H9 (cell line): ENCODE measurements at regions not wholly inside any gene's neighbourhood (a gene's known extent, or its start where the extent isn't known, plus 50 kb on each side); places are given as distances from the start of the nearest gene placed in this dataset.

Experiments
- DNase-seq: peaks from one replicate; pipeline ENCODE4 v3.0.0-alpha.2; 2017
- H2AFZ ChIP-seq: one replicate; pipeline ENCODE4 v1.6.1; 2013; ENCODE audit warnings: mild to moderate bottlenecking, low read length, control low read depth, moderate library complexity
- H2AK5ac ChIP-seq: 2 replicates; pipeline ENCODE4 v1.6.1; 2013; ENCODE audit warnings: low read length, control low read depth, mixed read lengths; ENCODE audit not compliant: insufficient read length
- H2BK120ac ChIP-seq: one replicate; pipeline ENCODE4 v1.6.1; 2013; ENCODE audit warnings: low read depth, mild to moderate bottlenecking, low read length, control low read depth, inconsistent platforms; ENCODE audit not compliant: poor library complexity, severe bottlenecking
- H2BK12ac ChIP-seq: 2 replicates; pipeline ENCODE4 v1.6.1; 2013; ENCODE audit warnings: low read length, control low read depth, mixed read lengths, low read depth; ENCODE audit not compliant: insufficient read length
- H2BK15ac ChIP-seq: 2 replicates; pipeline ENCODE4 v1.6.1; 2013; ENCODE audit warnings: low read depth, low read length, control low read depth
- H2BK20ac ChIP-seq: one replicate; pipeline ENCODE4 v1.6.1; 2013; ENCODE audit warnings: low read depth, mild to moderate bottlenecking, low read length, control low read depth, inconsistent platforms; ENCODE audit not compliant: poor library complexity, severe bottlenecking
- H2BK5ac ChIP-seq: 2 replicates; pipeline ENCODE4 v1.6.1; 2013; ENCODE audit warnings: low read length, control low read depth, mixed read lengths; ENCODE audit not compliant: insufficient read length
- H3K14ac ChIP-seq: 2 replicates; pipeline ENCODE4 v1.6.1; 2013; ENCODE audit warnings: low read length, control low read depth; ENCODE audit not compliant: insufficient read depth
- H3K18ac ChIP-seq: 2 replicates; pipeline ENCODE4 v1.6.1; 2013; ENCODE audit warnings: low read depth, mild to moderate bottlenecking, mixed read lengths, low read length, control low read depth; ENCODE audit not compliant: insufficient read length
- H3K23ac ChIP-seq: 2 replicates; pipeline ENCODE4 v1.6.1; 2013; ENCODE audit warnings: low read length, control low read depth, mixed read lengths, low read depth; ENCODE audit not compliant: insufficient read length
- H3K23me2 ChIP-seq: 2 replicates; pipeline ENCODE4 v1.6.1; 2013; ENCODE audit warnings: low read depth, mild to moderate bottlenecking, mixed read lengths, low read length, control low read depth; ENCODE audit not compliant: insufficient read length, poor library complexity, severe bottlenecking
- H3K27ac ChIP-seq: 2 replicates; pipeline ENCODE4 v1.5.1; 2013; ENCODE audit warnings: low read length, control low read depth, mixed read lengths, low read depth; ENCODE audit not compliant: insufficient read length
- H3K27me3 ChIP-seq: 2 replicates; pipeline ENCODE4 v1.6.1; 2013; ENCODE audit warnings: low read length, control low read depth, inconsistent platforms; ENCODE audit not compliant: insufficient read depth
- H3K4ac ChIP-seq: 2 replicates; pipeline ENCODE4 v1.6.1; 2013; ENCODE audit warnings: low read depth, mild to moderate bottlenecking, control low read depth, inconsistent platforms, low read length, moderate library complexity
- H3K4me1 ChIP-seq: 2 replicates; pipeline ENCODE4 v1.6.1; 2013; ENCODE audit warnings: low read length, control low read depth, inconsistent platforms; ENCODE audit not compliant: insufficient read depth
- H3K4me2 ChIP-seq: 2 replicates; pipeline ENCODE4 v1.6.1; 2013; ENCODE audit warnings: low read length, control low read depth, mixed read lengths; ENCODE audit not compliant: insufficient read length, insufficient read depth
- H3K56ac ChIP-seq: 2 replicates; pipeline ENCODE4 v1.6.1; 2013; ENCODE audit warnings: low read depth, mild to moderate bottlenecking, mixed read lengths, low read length, control low read depth; ENCODE audit not compliant: insufficient read length
- H3K79me1 ChIP-seq: 2 replicates; pipeline ENCODE4 v1.6.1; 2013; ENCODE audit warnings: low read depth, mild to moderate bottlenecking, moderate library complexity, low read length, control low read depth, inconsistent platforms; ENCODE audit not compliant: insufficient read depth, poor library complexity, severe bottlenecking
- H3K79me2 ChIP-seq: 2 replicates; pipeline ENCODE4 v1.6.1; 2013; ENCODE audit warnings: low read length, control low read depth, inconsistent platforms; ENCODE audit not compliant: insufficient read depth
- H3K9ac ChIP-seq: 2 replicates; pipeline ENCODE4 v1.6.1; 2013; ENCODE audit warnings: low read length, control low read depth, mixed read lengths; ENCODE audit not compliant: insufficient read length; ENCODE audit errors: extremely low read depth
- H3K9me3 ChIP-seq: one replicate; pipeline ENCODE4 v1.6.1; 2013; ENCODE audit warnings: low read depth, low read length, inconsistent platforms; ENCODE audit not compliant: control insufficient read depth
- H3T11ph ChIP-seq: one replicate; pipeline ENCODE4 v1.6.1; 2013; ENCODE audit warnings: mild to moderate bottlenecking, low read length, control low read depth, inconsistent platforms
- H4K20me1 ChIP-seq: one replicate; pipeline ENCODE4 v1.6.1; 2013; ENCODE audit not compliant: control insufficient read depth, insufficient read length, insufficient read depth
- H4K5ac ChIP-seq: 2 replicates; pipeline ENCODE4 v1.6.1; 2013; ENCODE audit warnings: low read depth, mild to moderate bottlenecking, mixed read lengths, low read length, control low read depth; ENCODE audit not compliant: insufficient read length
- H4K8ac ChIP-seq: replicated peaks from 2 replicates; pipeline ENCODE4 v1.6.1; 2013; ENCODE audit warnings: low read length, control low read depth, mixed read lengths, low read depth; ENCODE audit not compliant: insufficient read length
- H4K91ac ChIP-seq: 2 replicates; pipeline ENCODE4 v1.6.1; 2013; ENCODE audit warnings: low read depth, mild to moderate bottlenecking, moderate library complexity, mixed read lengths, low read length, control low read depth; ENCODE audit not compliant: insufficient read length
- H3K27ac Mint-ChIP-seq, 3 experiments: 2 replicates in 2 of 3; 3 replicates in 1 of 3; pipeline ENCODE4 v1.8.0; 2020 to 2021; ENCODE audit warnings: mixed read lengths in 3 of 3, mild to moderate bottlenecking in 1 of 3, moderate library complexity in 1 of 3
- H3K27me3 Mint-ChIP-seq: 2 replicates; pipeline ENCODE4 v1.8.0; 2021; ENCODE audit warnings: low read depth, mild to moderate bottlenecking, moderate library complexity, mixed read lengths
- H3K36me3 Mint-ChIP-seq, 3 experiments: 2 replicates in 2 of 3; 3 replicates in 1 of 3; pipeline ENCODE4 v1.8.0; 2020 to 2021; ENCODE audit warnings: low read depth in 3 of 3, mixed read lengths in 3 of 3; ENCODE audit not compliant: insufficient read depth in 1 of 3
- H3K4me1 Mint-ChIP-seq, 2 experiments: 2 replicates each; pipeline ENCODE4 v1.8.0; 2020; ENCODE audit warnings: mixed read lengths in 2 of 2
- H3K4me3 Mint-ChIP-seq, 2 experiments: 2 replicates in 1 of 2; 3 replicates in 1 of 2; pipeline ENCODE4 v1.8.0; 2020 to 2021; ENCODE audit warnings: mild to moderate bottlenecking in 2 of 2, mixed read lengths in 2 of 2, moderate library complexity in 1 of 2
- H3K9me3 Mint-ChIP-seq, 2 experiments: 2 replicates in 1 of 2; 3 replicates in 1 of 2; pipeline ENCODE4 v1.8.0; 2020; ENCODE audit warnings: mild to moderate bottlenecking in 2 of 2, mixed read lengths in 2 of 2, moderate library complexity in 1 of 2
- CTCF ChIP-seq: fragments of 200-600 bp; sonication (generic); conservative IDR thresholded peaks from 3 replicates; pipeline ENCODE4 v1.8.0; 2021; ENCODE audit warnings: antibody characterized with exemption, mild to moderate bottlenecking
- WGBS: extraction: QIAGEN DNeasy Blood & Tissue Kit; methylation state at CpG from one replicate; pipeline ENCODE4 v1.1.7; 2013; ENCODE audit warnings: missing lambda C conversion rate, low lambda C conversion rate, mixed read lengths; ENCODE audit not compliant: insufficient read length; ENCODE audit errors: extremely low coverage; 5-methylcytosine and 5-hydroxymethylcytosine counted together

- no peak overlapping the region for H2AK5ac ChIP-seq
- H2AFZ ChIP-seq = no peak overlapping the region
- no peak overlapping the region for H3K18ac ChIP-seq
- H3K79me2 ChIP-seq = no peaks in the 10 kb centered on the region
- Mint-ChIP-seq H3K27me3 (peaks cover 3% of the 10 kb centered on the region), H3K4me3 (no peak overlapping the region), H3K9me3 (no peaks in the 10 kb centered on the region; a peak in 2 of 5 replicates), H3K4me1 (0 out of 4 replicates have a peak, but pooled peaks cover 0 to 4% of the 10 kb centered on the region in 2 experiments), H3K36me3 (no peaks in the 10 kb centered on the region), H3K27ac (no peak overlapping the region)
- H4K8ac ChIP-seq = no peak overlapping the region
- no peak overlapping the region for H4K5ac ChIP-seq
- no peak overlapping the region for H2BK5ac ChIP-seq
- no CpG with 5 or more reads among the region's 11 CpGs for WGBS
- no peak overlapping the region for H3K27ac ChIP-seq
- no peak overlapping the region for H3K56ac ChIP-seq
- no peak overlapping the region for H3K14ac ChIP-seq
- H3T11ph ChIP-seq = no peak overlapping the region
- no peaks in the 10 kb centered on the region for H3K79me1 ChIP-seq
- no peaks in the 10 kb centered on the region for H3K9me3 ChIP-seq
- H3K23me2 ChIP-seq = no peaks in the 10 kb centered on the region
- H2BK15ac ChIP-seq = no peak overlapping the region
- H4K20me1 ChIP-seq = no peaks in the 10 kb centered on the region
- H4K91ac ChIP-seq = no peak overlapping the region
- no peak overlapping the region for H2BK12ac ChIP-seq
- no peak for DNase-seq
- H3K4ac ChIP-seq = no peak overlapping the region
- H3K27me3 ChIP-seq = no peaks in the 10 kb centered on the region
- H3K23ac ChIP-seq = no peak overlapping the region
- no peaks in the 10 kb centered on the region for H3K4me1 ChIP-seq
- no peak for TF ChIP-seq CTCF
- no peak overlapping the region for H3K4me2 ChIP-seq
- no peak overlapping the region for H2BK20ac ChIP-seq
- no peak overlapping the region for H2BK120ac ChIP-seq
- no peak overlapping the region for H3K9ac ChIP-seq
Observed at GRCh38 chr7:3128857-3129490, 85.3 kb upstream of the CARD11 start.
